ENCODE measurements at regions not wholly inside any gene's neighbourhood (a gene's known extent, or its start where the extent isn't known, plus 50 kb on each side); places are given as distances from the start of the nearest gene placed in this dataset.

- Histone ChIP-seq H3K27ac (replicated peaks) (no peak overlapping the region), H3K27me3 (ENCODE audit: insufficient read depth, poor library complexity, severe bottlenecking) (no peaks in the 10 kb centered on the region), H3K4me3 (replicated peaks; ENCODE audit: insufficient read depth, low read length) (no peak overlapping the region)
- no peak for TF ChIP-seq GABPA (IDR thresholded peaks at IDR 0.05; ENCODE audit: low read depth)
- no peak for TF ChIP-seq SPI1 (IDR thresholded peaks at IDR 0.05; ENCODE audit: borderline replicate concordance, low read depth)
- no peak for TF ChIP-seq CTCF (IDR thresholded peaks at IDR 0.05; ENCODE audit: insufficient read depth, low read length)
- TF ChIP-seq REST (IDR thresholded peaks at IDR 0.05; ENCODE audit: insufficient replicate concordance, low read depth), result no peak
- no peak for TF ChIP-seq POLR2AphosphoS5 (IDR thresholded peaks at IDR 0.05; ENCODE audit: low read depth)
- no peak for DNase-seq (ENCODE audit: low read depth in 1 of 2, low spot score in 1 of 2)
Measured at GRCh38 chr3:104740874-104741379, 625.8 kb upstream of the ALCAM start.

GRCh38 chr3:104742044-104742443 lies 624.7 kb upstream of the ALCAM start:
- TF ChIP-seq POLR2AphosphoS5 (IDR thresholded peaks at IDR 0.05; ENCODE audit: low read depth) (no peak), SPI1 (IDR thresholded peaks at IDR 0.05; ENCODE audit: borderline replicate concordance, low read depth) (no peak), REST (IDR thresholded peaks at IDR 0.05; ENCODE audit: insufficient replicate concordance, low read depth) (no peak), CTCF (IDR thresholded peaks at IDR 0.05; ENCODE audit: insufficient read depth, low read length) (no peak), GABPA (IDR thresholded peaks at IDR 0.05; ENCODE audit: low read depth) (no peak)
- Histone ChIP-seq H3K27ac (replicated peaks) (no peak overlapping the region), H3K4me3 (replicated peaks; ENCODE audit: insufficient read depth, low read length) (no peak overlapping the region), H3K27me3 (ENCODE audit: insufficient read depth, poor library complexity, severe bottlenecking) (no peaks in the 10 kb centered on the region)
- DNase-seq (ENCODE audit: low read depth in 1 of 2, low spot score in 1 of 2), result no peak

GRCh38 chr3:104745313-104745712 lies 621.4 kb upstream of the ALCAM start:
- DNase-seq (ENCODE audit: low read depth in 1 of 2, low spot score in 1 of 2), result no peak
- H3K27me3 ChIP-seq (ENCODE audit: insufficient read depth, poor library complexity, severe bottlenecking), result no peaks in the 10 kb centered on the region
- H3K27ac ChIP-seq (replicated peaks), result no peak overlapping the region
- H3K4me3 ChIP-seq (replicated peaks; ENCODE audit: insufficient read depth, low read length), result no peak overlapping the region
- no peak for TF ChIP-seq SPI1 (IDR thresholded peaks at IDR 0.05; ENCODE audit: borderline replicate concordance, low read depth)
- no peak for TF ChIP-seq GABPA (IDR thresholded peaks at IDR 0.05; ENCODE audit: low read depth)
- TF ChIP-seq POLR2AphosphoS5 (IDR thresholded peaks at IDR 0.05; ENCODE audit: low read depth), result no peak
- no peak for TF ChIP-seq CTCF (IDR thresholded peaks at IDR 0.05; ENCODE audit: insufficient read depth, low read length)
- no peak for TF ChIP-seq REST (IDR thresholded peaks at IDR 0.05; ENCODE audit: insufficient replicate concordance, low read depth)

All from HL-60 (cell line).